ENCODE measurements at regions not wholly inside any gene's neighbourhood (a gene's known extent, or its start where the extent isn't known, plus 50 kb on each side); places are given as distances from the start of the nearest gene placed in this dataset.

- Histone ChIP-seq H3K4me3 (no peak overlapping the region), H3K27me3 (no peaks in the 10 kb centered on the region), H3K36me3 (no peaks in the 10 kb centered on the region), H3K27ac (no peak overlapping the region), H3K4me1 (peaks cover 0 to 14% (median 0%) of the 10 kb centered on the region in 4 donors), H3K9me3 (peaks cover 0 to 8% (median 0%) of the 10 kb centered on the region in 4 donors)
- 80 to 86% methylated on average over 6 of the region's 6 CpGs for WGBS, 2 donors
- no peak for DNase-seq (ENCODE audit: low spot score in 2 of 2)
- TF ChIP-seq POLR2A (IDR thresholded peaks at IDR 0.05) (no peak), EP300 (IDR thresholded peaks at IDR 0.05) (no peak), CTCF (IDR thresholded peaks at IDR 0.05) (no peak)
These were observed 68.4 kb upstream of the PDZD8 start for GRCh38 chr10:117443686-117444041.

- H3K9me3 ChIP-seq, result peaks cover 0 to 8% (median 0%) of the 10 kb centered on the region in 4 donors
- no peak overlapping the region for H3K4me3 ChIP-seq
- peak; percentile 70 to 78 for DNase-seq (ENCODE audit: low spot score in 2 of 2)
- TF ChIP-seq EP300 (IDR thresholded peaks at IDR 0.05), result peak in 1 of 2 donors; percentile 37
- peak; percentile 73 to 81 (median 76) for TF ChIP-seq CTCF (IDR thresholded peaks at IDR 0.05)
- TF ChIP-seq POLR2A (IDR thresholded peaks at IDR 0.05), result no peak
- no peaks in the 10 kb centered on the region for H3K36me3 ChIP-seq
- 17 to 24% methylated on average over 15 of the region's 15 CpGs for WGBS, 2 donors
- no peaks in the 10 kb centered on the region for H3K27me3 ChIP-seq
- no peak overlapping the region for H3K27ac ChIP-seq
- H3K4me1 ChIP-seq, result peaks cover 0 to 14% (median 0%) of the 10 kb centered on the region in 4 donors
These were observed 67.9 kb upstream of the PDZD8 start for GRCh38 chr10:117442944-117443685.

- WGBS, 2 donors, result 67 to 74% methylated on average over 6 of the region's 6 CpGs
- DNase-seq (ENCODE audit: low spot score in 2 of 2), result no peak
- Histone ChIP-seq H3K27ac (peak overlapping the region in 1 of 4 donors; percentile 43), H3K27me3 (no peaks in the 10 kb centered on the region), H3K9me3 (peaks cover 0 to 8% (median 0%) of the 10 kb centered on the region in 4 donors), H3K36me3 (no peaks in the 10 kb centered on the region), H3K4me3 (no peak overlapping the region), H3K4me1 (peaks cover 0 to 14% (median 0%) of the 10 kb centered on the region in 4 donors)
- TF ChIP-seq POLR2A (IDR thresholded peaks at IDR 0.05), result no peak
- TF ChIP-seq CTCF (IDR thresholded peaks at IDR 0.05), result no peak
- no peak for TF ChIP-seq EP300 (IDR thresholded peaks at IDR 0.05)
These were observed 67.3 kb upstream of the PDZD8 start for GRCh38 chr10:117442521-117442920.

- WGBS, 2 donors, result 56 to 64% methylated on average over 6 of the region's 6 CpGs
- Histone ChIP-seq H3K4me1 (peaks cover 0 to 14% (median 0%) of the 10 kb centered on the region in 4 donors), H3K27me3 (no peaks in the 10 kb centered on the region), H3K36me3 (no peaks in the 10 kb centered on the region), H3K4me3 (no peak overlapping the region), H3K9me3 (peaks cover 0 to 8% (median 0%) of the 10 kb centered on the region in 4 donors), H3K27ac (peak overlapping the region in 1 of 4 donors; percentile 43)
- TF ChIP-seq POLR2A (IDR thresholded peaks at IDR 0.05) (no peak), EP300 (IDR thresholded peaks at IDR 0.05) (no peak), CTCF (IDR thresholded peaks at IDR 0.05) (no peak)
- DNase-seq (ENCODE audit: low spot score in 2 of 2), result no peak
These were observed 66.7 kb upstream of the PDZD8 start for GRCh38 chr10:117441812-117442443.

- Histone ChIP-seq H3K4me3 (no peak overlapping the region), H3K9me3 (peaks cover 0 to 8% (median 0%) of the 10 kb centered on the region in 4 donors), H3K27ac (no peak overlapping the region), H3K27me3 (no peaks in the 10 kb centered on the region), H3K36me3 (no peaks in the 10 kb centered on the region), H3K4me1 (peaks cover 0 to 14% (median 0%) of the 10 kb centered on the region in 4 donors)
- no peak for DNase-seq (ENCODE audit: low spot score in 2 of 2)
- TF ChIP-seq POLR2A (IDR thresholded peaks at IDR 0.05), result no peak
- no peak for TF ChIP-seq CTCF (IDR thresholded peaks at IDR 0.05)
- no peak for TF ChIP-seq EP300 (IDR thresholded peaks at IDR 0.05)
- 48 to 89% methylated on average over 6 of the region's 6 CpGs for WGBS, 2 donors
These were observed 66.1 kb upstream of the PDZD8 start for GRCh38 chr10:117441361-117441760.
